GM21381 (cell line): ENCODE measurements at regions not wholly inside any gene's neighbourhood (a gene's known extent, or its start where the extent isn't known, plus 50 kb on each side); places are given as distances from the start of the nearest gene placed in this dataset.

ENCODE experiments used
- ATAC-seq: cut with Tn5 transposase; IDR thresholded peaks from one replicate; pipeline ENCODE4 v1.9.1; 2021; ENCODE audit warnings: mild to moderate bottlenecking, moderate library complexity; ENCODE audit not compliant: unreplicated experiment

DNA sequence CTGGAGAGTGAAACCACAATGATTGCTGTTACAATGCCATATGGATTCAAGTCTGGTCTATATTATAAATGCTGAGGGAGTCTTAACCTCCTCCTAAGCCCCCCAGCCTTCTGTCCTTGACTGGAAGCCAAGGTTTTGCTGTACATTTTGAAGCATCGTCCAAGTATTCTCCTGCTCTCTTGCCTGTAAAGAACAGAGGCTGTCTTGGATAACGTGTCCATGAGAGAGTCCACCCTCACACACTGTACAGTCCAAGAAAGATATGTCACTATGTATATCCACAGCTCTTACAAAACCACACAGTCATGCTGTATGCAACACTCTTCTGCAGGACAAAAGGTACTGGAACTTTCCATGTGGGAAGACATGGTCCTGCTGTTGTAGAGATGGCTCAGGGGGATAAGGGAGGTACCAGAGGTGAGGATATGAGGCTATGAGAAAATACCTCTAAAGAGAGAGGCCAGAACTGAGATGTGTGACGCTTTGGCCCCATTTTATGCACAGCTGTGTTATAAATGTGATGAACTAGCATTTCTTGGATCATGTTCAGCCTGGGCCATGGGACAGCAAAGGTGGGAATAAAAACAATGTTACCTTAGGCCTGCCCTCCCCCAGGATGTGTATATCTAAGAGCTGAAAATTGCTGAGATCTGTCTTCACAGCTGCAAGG, 678.6 kb downstream of the IQCM start:
- no peak for ATAC-seq

DNA sequence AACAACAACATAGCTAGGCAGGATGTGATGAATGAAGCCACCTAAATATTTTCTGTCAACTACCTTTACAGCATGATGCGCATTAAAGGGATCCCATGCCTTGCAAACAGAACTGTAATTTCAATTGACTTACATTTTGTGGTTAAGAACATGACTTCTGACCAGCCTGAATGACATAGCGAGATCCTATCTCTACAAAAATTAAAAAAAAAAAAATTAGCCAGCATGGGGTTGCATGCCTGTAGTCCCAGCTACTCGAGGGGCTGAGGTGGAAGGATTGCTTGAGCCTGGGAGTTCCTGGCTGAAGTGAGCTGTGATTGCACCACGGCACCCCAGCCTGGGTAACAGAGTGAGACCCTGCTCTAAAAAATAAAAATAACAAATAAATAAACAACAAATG, 680.6 kb downstream of the IQCM start:
- ATAC-seq, result no peak

DNA sequence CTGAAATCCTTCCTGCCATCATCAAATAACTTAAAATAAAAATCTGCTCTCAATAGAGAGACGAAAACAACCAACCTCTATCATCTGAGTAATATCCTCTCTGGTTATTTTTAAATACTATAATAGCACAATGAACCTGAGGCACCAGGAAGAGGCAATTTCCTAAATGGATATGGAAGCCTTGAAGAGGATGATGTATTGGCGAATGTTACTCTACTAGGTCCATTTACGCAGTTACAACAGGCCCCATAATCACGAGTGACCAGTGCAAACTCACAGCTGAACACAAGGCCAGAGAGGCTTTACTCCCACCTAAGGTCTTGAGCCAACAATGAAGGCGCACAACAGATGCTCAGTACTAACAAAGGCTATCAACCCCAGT, 678.8 kb upstream of the NR3C2 start:
- no peak for ATAC-seq

DNA sequence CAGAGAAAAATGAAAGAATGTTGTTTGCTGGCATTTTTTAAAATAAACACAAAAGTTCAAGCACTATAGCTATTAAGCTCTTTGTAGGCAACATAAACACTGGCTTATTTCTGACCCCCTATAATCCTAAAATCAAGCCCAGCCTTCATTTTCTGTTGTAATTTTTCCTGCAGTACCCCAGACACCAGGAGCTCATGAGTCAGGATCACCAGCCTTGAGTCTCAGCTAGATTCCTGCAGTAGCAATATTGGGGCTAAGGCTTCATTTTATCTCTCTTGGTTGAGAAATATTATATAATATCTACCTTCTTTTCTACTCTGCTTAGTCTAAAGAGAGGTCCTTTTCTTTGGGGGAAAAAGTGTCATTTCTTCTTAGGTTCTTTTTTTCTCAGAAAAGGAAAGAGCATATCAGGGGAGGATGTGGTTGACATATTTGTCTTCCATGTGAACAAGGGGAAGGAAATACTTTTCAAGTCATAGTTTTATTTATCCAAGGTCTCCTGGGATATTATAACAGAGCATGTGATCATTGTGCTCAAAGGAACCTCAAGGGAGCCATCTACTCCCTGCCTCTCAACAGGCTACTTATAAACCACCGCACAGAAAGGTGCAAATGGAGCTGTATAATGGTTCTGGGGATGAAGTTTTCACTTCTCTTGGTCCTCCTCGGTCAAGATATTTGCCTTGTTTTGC, 678.3 kb upstream of the NR3C2 start:
- ATAC-seq, result no peak

DNA sequence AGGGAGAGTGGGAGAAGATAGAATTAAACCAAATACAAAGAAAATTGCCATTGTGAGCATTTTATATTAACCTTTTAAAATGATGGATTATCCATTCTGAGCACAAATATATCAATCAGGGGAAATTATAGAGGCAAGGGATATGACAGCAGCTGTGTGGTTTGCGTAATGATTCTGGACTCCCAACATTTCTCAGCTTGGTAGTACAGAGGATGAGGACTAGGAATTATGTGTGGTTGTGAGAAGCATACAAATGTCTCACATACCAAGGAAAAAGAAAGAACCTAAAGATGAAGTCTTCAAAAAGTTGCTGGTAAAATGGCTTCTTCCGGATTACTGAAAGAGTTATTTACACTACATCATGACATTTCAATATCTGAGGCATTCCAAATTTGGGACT, 674.6 kb upstream of the NR3C2 start:
- no peak for ATAC-seq

DNA sequence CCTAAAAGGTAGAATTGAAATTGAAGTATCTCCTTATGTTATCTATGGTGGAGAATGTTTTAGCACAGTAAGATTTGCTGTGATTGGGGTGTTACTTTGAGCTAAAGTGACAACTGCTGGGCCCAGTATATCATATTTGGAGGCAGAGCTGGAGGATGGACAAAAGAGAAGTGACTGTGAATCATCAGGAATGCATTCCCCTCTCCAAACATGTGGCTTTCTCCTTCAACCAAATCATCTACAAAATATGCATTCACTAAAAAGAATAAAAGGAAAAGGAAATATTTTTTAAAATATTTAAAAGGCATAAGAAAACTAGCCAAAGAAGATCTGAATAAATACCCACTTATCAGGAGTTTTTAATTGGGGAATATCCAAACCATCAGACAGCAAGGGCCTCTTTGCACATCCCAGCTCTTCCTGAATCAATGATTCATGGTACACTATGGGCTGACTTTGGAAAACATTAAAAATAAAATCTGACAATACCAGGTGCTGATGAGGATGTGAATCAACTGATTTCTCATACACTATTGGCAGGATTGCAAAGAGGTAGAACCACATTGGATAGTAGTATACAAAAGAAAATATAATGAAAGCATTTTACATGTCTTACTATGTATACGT, 671.7 kb upstream of the NR3C2 start:
- no peak for ATAC-seq

DNA sequence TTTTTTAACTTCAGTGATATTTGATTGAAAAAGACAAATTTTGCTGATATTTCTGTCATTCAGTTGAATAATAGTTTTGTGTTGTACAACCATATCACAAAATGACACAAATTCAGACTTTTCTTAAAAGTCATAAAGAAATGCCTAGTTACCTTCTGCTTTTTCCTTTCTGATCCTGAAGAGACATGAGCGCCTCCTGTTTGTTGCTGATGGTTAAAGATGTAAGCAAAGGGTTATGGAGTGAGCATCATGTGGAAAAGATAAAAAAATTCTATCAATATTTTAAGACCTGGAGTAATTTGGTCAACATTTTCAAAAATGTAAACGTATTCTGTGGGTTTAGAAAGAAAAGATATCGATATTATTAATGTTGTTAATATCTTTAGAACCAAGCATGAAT, 669.9 kb upstream of the NR3C2 start:
- no peak for ATAC-seq

DNA sequence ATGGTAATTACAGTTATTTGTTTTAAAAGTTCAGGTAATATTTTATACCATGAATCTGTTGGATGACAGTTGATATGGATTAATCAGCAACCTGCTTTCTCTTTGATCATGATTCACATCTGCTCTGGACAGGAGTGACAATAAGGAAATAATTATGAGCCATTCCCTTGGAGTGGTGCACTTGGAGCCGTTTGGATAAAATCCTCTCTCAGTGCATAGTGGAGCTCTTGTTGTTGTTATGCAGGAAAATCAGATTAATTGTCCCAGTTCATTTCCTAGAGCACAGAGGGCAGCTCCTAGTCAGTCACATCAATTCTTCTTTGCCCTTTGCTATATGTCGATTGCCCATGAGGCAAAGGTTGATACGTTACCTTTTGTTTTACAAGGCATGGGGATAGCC, 668.3 kb upstream of the NR3C2 start:
- ATAC-seq, result no peak

DNA sequence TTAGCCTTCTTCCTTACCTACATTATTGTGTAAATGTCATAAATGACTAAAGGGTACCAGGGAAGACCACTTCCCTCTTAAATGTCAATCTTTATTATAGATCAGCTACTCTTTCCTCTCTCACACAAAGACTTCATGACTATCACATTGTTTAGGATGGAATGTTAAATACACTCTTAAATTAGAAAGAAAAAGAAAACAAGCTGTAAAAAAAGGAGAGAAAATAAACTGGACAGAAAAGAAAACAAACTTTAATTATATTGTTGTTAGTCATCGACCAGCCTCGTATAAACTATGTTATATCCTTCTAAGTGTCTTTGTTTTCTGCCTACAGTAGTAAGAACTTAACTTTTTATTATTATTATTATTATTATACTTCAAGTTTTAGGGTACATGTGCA, 666.4 kb upstream of the NR3C2 start:
- ATAC-seq, result no peak

DNA sequence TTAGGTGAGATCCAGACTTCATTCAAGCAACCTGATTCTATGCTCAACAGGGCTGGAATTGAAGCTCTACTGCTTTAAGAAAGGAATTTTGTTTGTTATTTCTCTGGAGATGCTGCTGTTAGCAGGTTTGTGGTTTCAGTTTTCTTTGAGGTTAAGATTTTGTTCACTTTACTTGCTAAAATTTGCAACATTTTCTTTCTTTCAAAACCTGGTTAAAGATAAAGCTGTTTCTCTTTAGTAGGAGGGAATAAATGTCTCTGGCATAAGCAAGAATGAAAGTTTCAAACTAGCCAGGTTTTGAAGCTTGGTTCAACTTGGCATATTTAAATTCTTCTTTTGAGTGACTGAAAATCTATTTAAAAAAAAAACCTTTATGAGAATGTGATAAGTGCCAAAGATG, 660.6 kb upstream of the NR3C2 start:
- no peak for ATAC-seq

DNA sequence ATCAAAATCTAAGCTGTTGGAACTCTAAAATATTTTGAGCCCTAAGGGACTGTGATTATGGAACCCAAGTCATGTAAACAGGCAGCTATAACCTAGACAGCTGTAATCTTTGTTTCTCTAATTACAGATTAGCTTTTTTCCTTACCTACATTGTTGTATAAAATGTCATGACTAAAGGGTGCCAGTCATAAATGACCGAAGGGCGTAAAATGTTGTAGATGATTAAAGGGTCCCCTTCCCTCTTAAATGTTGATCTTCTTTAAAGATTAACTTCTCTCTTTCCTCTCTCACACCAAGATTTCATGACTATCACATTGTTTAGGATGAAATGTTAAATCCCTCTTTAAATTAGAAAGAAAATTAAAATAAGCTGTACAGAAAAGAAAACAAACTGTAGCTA, 659.4 kb upstream of the NR3C2 start:
- no peak for ATAC-seq

DNA sequence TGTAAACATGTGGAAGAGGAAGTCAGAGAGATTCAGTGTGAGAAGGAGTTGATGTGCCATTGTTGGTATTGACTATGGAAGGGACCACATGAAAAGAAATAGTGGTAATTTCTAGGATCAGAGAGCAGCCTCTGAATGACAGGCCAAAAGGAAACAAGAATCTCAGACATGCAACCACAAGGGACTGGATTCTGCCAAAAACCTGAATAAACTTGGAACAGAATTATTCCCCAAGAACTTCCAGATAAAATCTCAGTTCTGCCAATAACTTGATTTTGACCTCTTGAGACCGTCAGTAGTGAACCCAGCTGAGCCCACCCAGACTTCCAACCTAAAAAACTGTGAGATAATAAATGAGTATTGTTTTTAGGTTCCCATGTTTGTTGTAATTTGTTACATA, 653.6 kb upstream of the NR3C2 start:
- ATAC-seq, result no peak

DNA sequence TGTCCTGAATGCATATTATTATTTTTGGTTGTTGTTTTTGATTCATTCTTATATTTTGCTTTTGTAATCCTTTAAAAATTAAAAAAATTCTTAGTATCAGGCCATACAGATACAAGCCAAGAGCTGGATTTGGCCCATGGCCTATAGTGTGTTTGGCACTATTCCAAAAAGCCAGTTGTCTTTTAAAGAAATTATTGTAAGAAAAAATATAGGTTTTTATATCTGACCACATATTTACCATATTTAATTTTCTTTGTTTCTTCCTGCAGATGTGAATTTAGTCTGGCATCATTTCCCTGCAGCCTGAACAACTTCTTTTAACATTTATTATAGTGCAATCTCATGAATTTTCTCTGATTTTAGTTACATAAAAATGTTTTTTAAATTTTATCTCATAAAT, 652.8 kb upstream of the NR3C2 start:
- ATAC-seq, result no peak

DNA sequence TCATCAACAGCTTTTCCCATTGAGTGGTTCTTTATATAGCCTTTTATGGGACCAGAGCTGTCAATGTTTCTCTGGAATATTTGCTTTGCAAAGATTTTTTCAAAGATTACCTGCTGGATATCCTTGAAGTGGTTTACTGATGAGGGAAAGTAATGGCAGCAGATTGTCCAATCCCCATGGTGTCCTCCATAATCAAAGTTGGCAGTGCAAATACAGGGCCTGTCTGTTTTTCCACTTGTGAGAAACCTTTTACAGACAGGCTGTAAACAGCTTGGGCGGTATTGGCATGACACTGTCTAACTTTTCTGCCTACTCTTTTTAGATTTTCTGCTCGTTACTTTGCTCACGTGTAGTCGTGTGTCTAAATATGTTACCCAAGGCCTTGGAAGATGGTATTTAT, 641.9 kb upstream of the NR3C2 start:
- no peak for ATAC-seq

DNA sequence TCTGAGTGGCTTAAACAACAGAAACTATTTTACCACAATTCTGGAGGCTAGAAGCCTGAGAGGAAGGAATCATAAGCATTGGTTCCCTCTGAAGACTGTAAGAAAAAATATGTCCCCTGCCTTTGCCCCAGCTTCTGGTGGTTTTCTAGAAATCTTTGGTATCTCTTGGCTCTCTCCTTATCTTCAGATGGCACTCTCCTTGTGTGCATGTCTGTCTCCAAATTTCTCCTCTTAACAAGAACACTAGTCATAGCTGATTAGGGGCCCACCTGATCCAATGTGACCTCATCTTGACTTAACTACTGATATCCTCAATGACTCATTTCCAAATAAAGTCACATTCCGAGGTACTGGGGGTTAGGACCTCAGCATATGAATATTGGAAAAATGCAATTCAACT, 635.0 kb upstream of the NR3C2 start:
- no peak for ATAC-seq

DNA sequence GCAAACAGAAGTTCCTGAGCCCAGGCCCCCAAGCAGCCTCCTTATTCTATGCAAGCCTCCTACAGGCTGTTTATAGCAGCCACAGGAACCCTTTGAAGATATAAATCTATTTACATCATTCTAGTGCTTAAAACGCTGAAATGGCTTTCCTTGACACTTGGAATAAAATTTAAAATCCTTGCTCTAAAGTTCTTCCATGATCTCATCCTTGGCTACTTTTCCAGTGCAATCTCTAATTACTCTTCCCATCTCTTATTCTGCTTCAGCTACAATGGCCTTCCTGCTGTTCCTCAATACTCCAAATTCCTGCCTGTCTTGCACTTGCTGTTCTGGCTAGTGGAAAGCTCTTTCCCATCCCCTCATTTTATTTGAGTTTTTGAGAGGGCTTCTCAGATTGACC, 634.2 kb upstream of the NR3C2 start:
- no peak for ATAC-seq

DNA sequence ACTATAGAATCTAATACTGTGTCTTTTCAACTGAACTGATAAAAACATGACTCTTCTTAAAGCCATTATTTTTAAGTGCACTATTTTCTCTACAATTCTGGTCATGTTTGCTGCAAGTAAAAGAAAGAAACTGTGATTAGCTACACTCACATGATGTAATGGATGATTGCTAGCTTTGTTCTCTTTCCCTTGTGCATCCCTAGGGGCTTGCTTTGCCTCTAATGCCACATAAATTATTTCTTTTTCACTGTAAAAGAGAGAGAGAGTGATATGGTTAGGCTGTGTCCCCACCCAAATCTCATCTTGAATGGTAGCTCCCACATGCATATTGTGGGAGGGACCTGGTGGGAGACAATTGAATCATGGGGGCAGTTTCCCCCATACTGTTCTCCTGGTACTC, 630.2 kb upstream of the NR3C2 start:
- ATAC-seq, result no peak

DNA sequence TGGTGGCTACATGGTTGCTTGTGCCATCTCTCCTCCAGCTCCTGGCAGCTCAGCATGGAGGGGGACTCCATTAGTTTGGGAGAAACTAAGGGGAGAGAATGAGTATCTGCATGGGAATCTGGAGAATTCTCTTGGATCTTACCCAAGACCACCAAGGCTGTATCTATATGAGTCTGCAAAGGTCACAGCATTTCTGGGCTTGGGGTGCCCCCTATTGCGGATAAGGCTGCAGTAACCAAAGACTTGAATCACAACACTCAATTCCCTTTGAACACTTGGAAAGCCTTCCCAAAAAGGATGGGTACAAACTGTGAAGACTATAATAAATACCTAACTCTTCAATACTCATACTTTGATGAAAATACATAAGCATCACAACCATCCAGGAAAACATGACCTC, 623.5 kb upstream of the NR3C2 start:
- ATAC-seq, result no peak

DNA sequence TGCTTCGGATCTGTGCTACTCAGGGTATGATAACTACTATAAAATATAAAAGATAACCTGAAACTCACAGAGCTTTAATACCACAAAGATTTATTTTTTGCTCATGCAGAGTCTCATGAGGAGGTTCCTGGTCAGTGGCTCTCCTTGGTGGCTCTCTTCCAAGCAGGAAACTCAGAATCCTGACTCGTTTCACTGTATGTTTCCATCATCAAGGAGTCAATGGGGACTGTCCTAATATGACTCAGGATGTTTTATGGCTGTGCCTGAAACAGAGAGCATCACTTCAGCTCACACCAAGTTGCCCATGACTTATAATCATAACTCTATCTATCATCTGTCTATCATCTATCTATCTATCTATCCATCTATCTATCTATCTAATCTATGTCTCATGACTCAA, 620.8 kb upstream of the NR3C2 start:
- no peak for ATAC-seq

DNA sequence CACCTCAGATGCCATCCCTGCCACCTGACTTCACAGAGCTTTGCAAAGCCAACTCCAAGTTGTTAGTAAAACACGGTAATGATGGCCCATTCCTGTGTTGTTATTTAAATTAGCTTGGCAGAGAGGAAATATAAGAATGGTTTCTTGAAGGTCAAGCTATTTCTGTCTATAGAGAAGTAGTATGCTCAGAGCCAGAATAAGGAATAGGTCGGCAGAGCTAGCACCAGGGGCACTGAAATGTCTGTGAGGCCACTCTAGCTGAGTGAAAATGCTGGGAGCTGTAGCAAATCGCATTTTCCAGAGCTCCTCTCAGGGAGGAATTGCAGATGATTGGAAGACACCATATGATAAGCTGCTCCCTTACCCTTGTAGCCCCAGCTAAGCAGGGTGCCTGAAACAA, 615.4 kb upstream of the NR3C2 start:
- ATAC-seq, result no peak

DNA sequence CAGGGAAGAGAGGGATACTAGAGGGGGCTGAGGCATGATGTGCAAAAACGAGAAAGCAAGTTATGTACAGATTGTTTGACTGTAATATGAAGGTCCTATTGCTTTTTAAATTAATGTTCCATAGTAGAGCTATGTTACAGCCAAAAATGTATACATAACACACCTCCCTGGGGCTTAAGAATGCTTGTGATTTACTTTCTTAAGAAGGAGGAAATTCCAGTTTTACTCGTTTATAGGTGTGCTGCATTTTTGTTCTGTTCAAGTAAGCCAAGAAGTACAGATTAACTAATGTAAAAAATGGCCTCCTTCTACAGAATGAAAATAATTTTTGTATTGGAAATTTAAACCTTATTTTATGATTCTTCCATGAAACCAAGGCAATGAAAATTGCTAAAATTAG, 614.4 kb upstream of the NR3C2 start:
- no peak for ATAC-seq

DNA sequence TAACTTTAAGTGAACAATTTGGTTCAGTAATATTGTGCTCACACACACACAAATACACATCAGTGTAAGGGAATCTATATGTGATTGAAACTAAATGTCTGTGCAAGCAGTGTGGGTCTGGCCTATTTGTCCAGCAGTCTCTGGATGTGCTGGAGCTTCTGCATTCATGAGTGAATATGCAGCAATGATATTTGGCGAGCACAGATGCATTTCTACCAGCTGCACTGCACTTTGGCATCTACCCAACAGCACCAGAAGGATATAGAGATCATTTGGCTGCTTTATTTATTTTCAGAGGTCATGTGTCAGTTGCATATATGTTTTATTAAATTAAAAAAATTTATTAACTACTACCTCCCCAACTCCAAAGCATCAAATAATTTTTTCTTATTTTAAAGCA, 613.4 kb upstream of the NR3C2 start:
- ATAC-seq, result no peak

DNA sequence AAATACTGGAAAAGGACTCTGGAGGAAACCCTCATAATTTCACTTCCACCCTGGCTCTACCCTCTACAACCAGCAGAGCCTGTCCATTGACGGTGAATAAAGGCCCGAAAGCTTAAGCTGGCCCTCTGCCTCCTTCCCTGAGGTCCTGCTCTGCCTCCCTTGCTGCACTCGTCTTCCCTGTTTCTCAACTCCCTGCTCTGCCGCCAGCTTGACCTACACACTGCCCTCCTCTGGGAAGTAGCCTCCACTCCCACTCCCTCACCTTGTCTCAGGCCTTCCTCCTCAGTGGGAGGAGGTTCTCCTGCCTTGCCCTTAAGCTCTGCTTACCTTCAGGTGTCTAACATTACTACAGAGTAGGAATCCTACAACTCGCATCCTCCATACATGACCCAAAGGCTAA, 608.6 kb upstream of the NR3C2 start:
- no peak for ATAC-seq
